ENCODE measurements at regions not wholly inside any gene's neighbourhood (a gene's known extent, or its start where the extent isn't known, plus 50 kb on each side); places are given as distances from the start of the nearest gene placed in this dataset.
"Not testable (repeated sequence)": the region's sequence is repeated elsewhere in the genome, so short reads cannot be mapped to it uniquely, and the experiment has no call there.

DNA sequence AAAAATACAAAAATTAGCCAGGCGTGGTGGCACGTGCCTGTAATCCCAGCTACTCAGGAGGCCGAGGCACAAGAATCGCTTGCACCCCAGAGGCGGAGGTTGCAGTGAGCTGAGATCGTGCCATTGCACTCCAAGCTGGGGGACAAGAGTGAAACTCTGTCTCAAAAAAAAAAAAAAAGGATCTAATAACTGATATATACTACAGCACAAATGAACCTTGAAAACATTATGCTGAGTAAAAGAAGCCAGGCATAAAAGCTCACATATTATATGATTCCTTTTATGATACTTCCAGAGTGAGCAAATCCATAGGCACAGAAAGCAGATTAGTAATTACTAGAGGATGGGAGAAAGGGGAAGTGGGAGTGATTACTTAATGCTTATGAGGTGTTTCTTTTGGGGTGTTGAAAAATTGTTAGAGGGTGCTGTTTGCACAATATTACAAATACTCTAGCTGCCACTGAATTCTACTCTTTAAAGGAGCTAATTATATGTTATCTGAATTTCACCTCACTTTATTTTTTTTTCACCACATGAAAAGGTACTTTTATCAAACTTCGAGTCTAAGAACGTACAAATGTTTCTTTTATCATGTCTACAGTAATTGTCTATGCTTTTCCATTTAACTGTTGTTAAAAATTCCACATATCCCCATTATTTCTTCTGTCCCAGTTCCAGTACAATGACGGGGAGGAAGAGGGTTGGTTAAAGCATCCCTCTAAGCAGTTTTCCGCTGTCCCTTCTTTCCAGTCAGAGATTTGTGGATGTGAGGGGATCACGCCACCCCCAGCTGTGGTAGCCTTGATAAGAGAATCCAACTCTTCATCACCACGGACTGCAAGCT, 77.7 kb upstream of the FAM174B start:
- H3K27me3 ChIP-seq (ENCODE audit: insufficient read depth, low read length): no peaks in the 10 kb centered on the region
- H3K36me3 ChIP-seq (ENCODE audit: insufficient read depth, low read length): no peaks in the 10 kb centered on the region
- H3K4me3 ChIP-seq (ENCODE audit: low read length): no peak overlapping the region
- H3K9me3 ChIP-seq (ENCODE audit: low read length): no peaks in the 10 kb centered on the region
- H2AFZ ChIP-seq (ENCODE audit: low read depth, low read length): no peak overlapping the region
- H3K4me1 ChIP-seq (ENCODE audit: insufficient read depth, low read length): no peaks in the 10 kb centered on the region

DNA sequence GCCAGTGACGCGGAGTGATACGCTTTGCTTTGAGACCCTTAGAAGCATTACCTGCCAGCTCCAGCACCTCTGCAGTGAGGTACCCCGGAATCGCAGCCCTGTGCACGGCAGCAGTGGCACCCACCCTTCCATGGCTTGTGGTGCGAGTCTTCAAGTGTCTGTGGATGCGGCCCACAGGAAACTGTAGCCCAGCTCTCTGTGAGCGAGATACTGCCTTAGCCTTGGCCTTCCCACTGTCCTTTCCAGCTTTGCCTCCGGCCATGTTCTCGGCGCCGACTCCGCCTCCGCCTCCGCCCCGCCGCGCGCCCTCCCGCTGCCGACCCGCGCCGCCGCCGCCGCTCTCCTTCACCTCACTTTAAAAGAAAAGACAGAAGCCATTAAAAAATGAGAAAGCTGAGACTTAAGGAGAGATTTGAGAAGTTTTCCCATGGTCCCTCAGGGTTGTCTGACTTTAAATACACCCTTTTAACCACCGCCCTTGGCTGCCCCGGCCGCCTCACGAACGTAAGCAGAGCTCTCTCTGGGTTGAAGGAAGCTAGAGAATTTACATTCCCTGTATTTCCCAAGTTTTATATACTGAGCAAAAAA, 78.5 kb upstream of the FAM174B start:
- H2AFZ ChIP-seq (ENCODE audit: low read depth, low read length): no peak overlapping the region
- H3K4me1 ChIP-seq (ENCODE audit: insufficient read depth, low read length): no peaks in the 10 kb centered on the region
- H3K9me3 ChIP-seq (ENCODE audit: low read length): no peaks in the 10 kb centered on the region
- no peak overlapping the region for H3K4me3 ChIP-seq (ENCODE audit: low read length)
- H3K27me3 ChIP-seq (ENCODE audit: insufficient read depth, low read length): no peaks in the 10 kb centered on the region
- H3K36me3 ChIP-seq (ENCODE audit: insufficient read depth, low read length): no peaks in the 10 kb centered on the region

- H3K4me3 ChIP-seq (ENCODE audit: low read length); H3K36me3 ChIP-seq (ENCODE audit: insufficient read depth, low read length); H2AFZ ChIP-seq (ENCODE audit: low read depth, low read length); H3K9me3 ChIP-seq (ENCODE audit: low read length); H3K4me1 ChIP-seq (ENCODE audit: insufficient read depth, low read length); H3K27me3 ChIP-seq (ENCODE audit: insufficient read depth, low read length): not testable (repeated sequence)
These were observed 83.7 kb upstream of the FAM174B start for GRCh38 chr15:92739246-92739645.

DNA sequence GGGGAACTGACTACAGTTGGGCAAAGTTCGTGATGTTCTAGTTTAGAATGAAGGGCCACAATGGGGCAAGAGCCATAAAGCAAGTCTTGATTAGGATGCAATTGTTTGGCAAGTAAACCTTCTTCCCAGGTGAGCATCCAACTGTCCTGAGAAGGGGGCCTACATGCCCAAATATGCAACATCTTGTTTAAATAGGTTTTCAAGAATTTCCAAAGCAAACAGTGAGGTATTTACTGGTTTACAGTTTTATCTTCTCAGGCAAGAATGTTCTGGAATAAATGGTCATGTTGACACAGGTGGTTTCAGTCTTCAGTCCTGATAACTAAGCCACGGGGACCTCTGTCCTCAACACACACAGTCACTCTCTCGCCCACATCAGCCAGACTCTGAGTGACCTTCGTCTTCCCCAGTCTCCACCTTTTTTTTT, 90.3 kb upstream of the FAM174B start:
- H3K9me3 ChIP-seq (ENCODE audit: low read length): no peaks in the 10 kb centered on the region
- peaks cover 4% of the 10 kb centered on the region for H3K4me1 ChIP-seq (ENCODE audit: insufficient read depth, low read length)
- no peaks in the 10 kb centered on the region for H3K27me3 ChIP-seq (ENCODE audit: insufficient read depth, low read length)
- no peak overlapping the region for H3K4me3 ChIP-seq (ENCODE audit: low read length)
- H3K36me3 ChIP-seq (ENCODE audit: insufficient read depth, low read length): no peaks in the 10 kb centered on the region
- no peak overlapping the region for H2AFZ ChIP-seq (ENCODE audit: low read depth, low read length)

GRCh38 chr15:92747047-92747446, 91.5 kb upstream of the FAM174B start:
- H3K36me3 ChIP-seq (ENCODE audit: insufficient read depth, low read length): no peaks in the 10 kb centered on the region
- no peaks in the 10 kb centered on the region for H3K27me3 ChIP-seq (ENCODE audit: insufficient read depth, low read length)
- no peaks in the 10 kb centered on the region for H3K9me3 ChIP-seq (ENCODE audit: low read length)
- no peak overlapping the region for H3K4me3 ChIP-seq (ENCODE audit: low read length)
- peaks cover 9% of the 10 kb centered on the region for H3K4me1 ChIP-seq (ENCODE audit: insufficient read depth, low read length)
- H2AFZ ChIP-seq (ENCODE audit: low read depth, low read length): no peak overlapping the region

DNA sequence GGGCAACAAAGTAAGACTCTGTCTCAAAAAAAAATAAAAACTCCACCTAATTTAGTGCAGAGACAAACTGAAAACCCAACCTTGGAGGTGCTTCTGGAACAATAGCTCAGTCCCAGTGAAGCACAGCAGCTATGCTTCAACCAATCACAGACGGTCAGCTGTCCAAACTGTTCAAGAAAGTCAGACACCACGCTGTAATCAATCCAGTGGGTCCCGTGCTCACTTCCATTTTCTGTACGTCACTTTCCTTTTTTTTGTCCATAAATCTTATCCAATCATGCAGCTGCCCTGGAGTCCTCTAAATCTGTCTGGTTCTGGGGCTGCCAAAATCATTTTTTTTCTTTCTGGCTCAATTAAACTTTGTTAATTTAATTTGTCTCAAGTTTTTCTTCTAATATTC, 93.6 kb upstream of the FAM174B start:
- no peaks in the 10 kb centered on the region for H3K9me3 ChIP-seq (ENCODE audit: low read length)
- no peak overlapping the region for H3K4me3 ChIP-seq (ENCODE audit: low read length)
- peaks cover 5% of the 10 kb centered on the region for H3K4me1 ChIP-seq (ENCODE audit: insufficient read depth, low read length)
- no peak overlapping the region for H2AFZ ChIP-seq (ENCODE audit: low read depth, low read length)
- no peaks in the 10 kb centered on the region for H3K36me3 ChIP-seq (ENCODE audit: insufficient read depth, low read length)
- no peaks in the 10 kb centered on the region for H3K27me3 ChIP-seq (ENCODE audit: insufficient read depth, low read length)

DNA sequence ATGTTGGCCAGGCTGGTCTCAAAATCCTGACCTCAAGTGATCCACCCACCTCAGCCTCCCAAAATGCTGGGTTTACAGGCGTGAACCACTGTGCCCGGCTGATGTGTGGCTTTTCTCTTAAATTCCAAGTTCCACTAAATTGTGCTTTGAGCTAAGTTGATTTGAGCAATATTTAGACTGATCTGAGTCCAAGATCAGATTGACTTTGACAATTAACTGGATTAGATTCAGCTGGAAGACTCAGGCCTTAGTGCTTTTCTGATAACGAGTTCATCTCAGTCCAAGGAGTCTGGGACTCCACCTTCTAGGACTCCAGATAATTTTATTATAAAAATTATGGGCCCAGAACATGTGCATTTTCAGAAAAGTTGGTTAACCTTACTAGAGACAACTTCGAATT, 94.4 kb upstream of the FAM174B start:
- H3K9me3 ChIP-seq (ENCODE audit: low read length): no peaks in the 10 kb centered on the region
- H2AFZ ChIP-seq (ENCODE audit: low read depth, low read length): no peak overlapping the region
- H3K4me3 ChIP-seq (ENCODE audit: low read length): no peak overlapping the region
- no peaks in the 10 kb centered on the region for H3K27me3 ChIP-seq (ENCODE audit: insufficient read depth, low read length)
- peaks cover 5% of the 10 kb centered on the region for H3K4me1 ChIP-seq (ENCODE audit: insufficient read depth, low read length)
- no peaks in the 10 kb centered on the region for H3K36me3 ChIP-seq (ENCODE audit: insufficient read depth, low read length)

DNA sequence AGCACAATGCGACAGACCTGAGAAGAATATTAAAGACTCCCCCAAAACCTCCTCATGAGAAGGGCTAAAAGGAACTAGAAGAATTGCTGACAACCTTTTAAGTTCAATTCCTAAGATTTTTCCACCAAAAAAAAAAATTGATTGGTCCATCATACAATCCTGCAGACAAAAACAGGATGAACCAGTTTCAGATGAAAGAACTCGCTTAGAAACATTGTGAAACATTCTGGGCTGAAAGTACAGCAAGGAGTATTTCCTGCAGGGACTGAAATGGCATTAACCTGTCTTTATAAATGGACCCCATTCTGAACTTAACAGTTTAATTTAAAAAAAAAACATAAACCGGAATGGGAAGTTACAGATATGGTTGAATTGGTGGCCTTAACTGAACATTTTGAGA, 96.0 kb upstream of the FAM174B start:
- no peaks in the 10 kb centered on the region for H3K27me3 ChIP-seq (ENCODE audit: insufficient read depth, low read length)
- no peaks in the 10 kb centered on the region for H3K36me3 ChIP-seq (ENCODE audit: insufficient read depth, low read length)
- H3K9me3 ChIP-seq (ENCODE audit: low read length): no peaks in the 10 kb centered on the region
- H2AFZ ChIP-seq (ENCODE audit: low read depth, low read length): no peak overlapping the region
- peaks cover 5% of the 10 kb centered on the region for H3K4me1 ChIP-seq (ENCODE audit: insufficient read depth, low read length)
- H3K4me3 ChIP-seq (ENCODE audit: low read length): no peak overlapping the region

- Histone ChIP-seq H3K9me3 (ENCODE audit: low read length) (no peaks in the 10 kb centered on the region), H2AFZ (ENCODE audit: low read depth, low read length) (no peak overlapping the region), H3K27me3 (ENCODE audit: insufficient read depth, low read length) (no peaks in the 10 kb centered on the region), H3K4me1 (ENCODE audit: insufficient read depth, low read length) (peaks cover 5% of the 10 kb centered on the region), H3K4me3 (ENCODE audit: low read length) (no peak overlapping the region), H3K36me3 (ENCODE audit: insufficient read depth, low read length) (no peaks in the 10 kb centered on the region)
These were observed 98.0 kb upstream of the FAM174B start for GRCh38 chr15:92753591-92753990.

GRCh38 chr15:92763459-92763858, 107.9 kb upstream of the FAM174B start:
- H2AFZ ChIP-seq (ENCODE audit: low read depth, low read length): no peak overlapping the region
- H3K9me3 ChIP-seq (ENCODE audit: low read length): no peaks in the 10 kb centered on the region
- H3K36me3 ChIP-seq (ENCODE audit: insufficient read depth, low read length): no peaks in the 10 kb centered on the region
- no peak overlapping the region for H3K4me3 ChIP-seq (ENCODE audit: low read length)
- no peaks in the 10 kb centered on the region for H3K4me1 ChIP-seq (ENCODE audit: insufficient read depth, low read length)
- H3K27me3 ChIP-seq (ENCODE audit: insufficient read depth, low read length): no peaks in the 10 kb centered on the region

- H3K4me3 ChIP-seq (ENCODE audit: low read length); H3K9me3 ChIP-seq (ENCODE audit: low read length); H2AFZ ChIP-seq (ENCODE audit: low read depth, low read length); H3K27me3 ChIP-seq (ENCODE audit: insufficient read depth, low read length); H3K4me1 ChIP-seq (ENCODE audit: insufficient read depth, low read length); H3K36me3 ChIP-seq (ENCODE audit: insufficient read depth, low read length): not testable (repeated sequence)
These were observed 112.6 kb upstream of the FAM174B start for GRCh38 chr15:92768131-92768530.

DNA sequence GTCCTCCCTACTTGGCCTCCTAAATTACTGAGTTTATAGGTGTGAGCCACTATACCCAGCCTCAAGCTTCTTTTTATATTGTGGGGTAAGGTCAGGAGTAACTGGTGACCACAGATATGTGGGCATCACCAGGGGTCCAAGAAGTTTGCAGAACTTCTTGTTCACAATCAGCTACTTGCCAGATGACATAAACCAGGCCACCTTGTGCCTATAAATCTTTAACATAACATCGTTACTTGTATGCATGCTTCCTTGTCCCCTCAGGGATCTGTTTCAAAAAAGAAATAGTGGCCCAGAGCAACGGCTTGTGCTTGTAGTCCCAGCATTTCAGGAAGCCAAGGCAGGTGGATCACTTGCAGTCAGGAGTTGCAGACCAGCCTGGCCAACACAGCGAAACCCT, 115.1 kb upstream of the FAM174B start:
- H3K27me3 ChIP-seq (ENCODE audit: insufficient read depth, low read length): no peaks in the 10 kb centered on the region
- no peak overlapping the region for H3K4me3 ChIP-seq (ENCODE audit: low read length)
- H3K9me3 ChIP-seq (ENCODE audit: low read length): no peaks in the 10 kb centered on the region
- no peak overlapping the region for H2AFZ ChIP-seq (ENCODE audit: low read depth, low read length)
- no peaks in the 10 kb centered on the region for H3K36me3 ChIP-seq (ENCODE audit: insufficient read depth, low read length)
- H3K4me1 ChIP-seq (ENCODE audit: insufficient read depth, low read length): no peaks in the 10 kb centered on the region

DNA sequence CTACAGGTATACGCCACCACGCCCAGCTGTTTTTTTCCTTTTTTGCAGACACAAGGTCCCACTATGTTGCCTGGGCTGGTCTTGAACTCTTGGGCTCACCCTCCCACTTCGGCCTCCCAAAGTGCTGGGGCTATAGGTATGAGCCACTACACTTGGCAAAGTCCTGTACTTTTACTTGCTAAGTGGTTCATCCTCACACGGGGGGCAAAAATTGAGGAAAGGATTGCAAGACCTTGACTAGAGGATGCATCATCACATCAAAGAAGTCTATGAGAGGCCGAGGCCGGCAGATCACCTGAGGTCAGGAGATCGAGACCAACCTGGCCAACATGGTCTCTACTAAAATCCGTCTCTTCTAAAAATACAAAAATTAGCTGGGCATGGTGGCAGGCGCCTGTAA, 116.5 kb upstream of the FAM174B start:
- Histone ChIP-seq H3K4me1 (ENCODE audit: insufficient read depth, low read length) (no peaks in the 10 kb centered on the region), H3K36me3 (ENCODE audit: insufficient read depth, low read length) (no peaks in the 10 kb centered on the region), H2AFZ (ENCODE audit: low read depth, low read length) (no peak overlapping the region), H3K9me3 (ENCODE audit: low read length) (no peaks in the 10 kb centered on the region), H3K4me3 (ENCODE audit: low read length) (no peak overlapping the region), H3K27me3 (ENCODE audit: insufficient read depth, low read length) (no peaks in the 10 kb centered on the region)

All from neuron (in vitro differentiated cells).